ENCODE measurements at regions not wholly inside any gene's neighbourhood (a gene's known extent, or its start where the extent isn't known, plus 50 kb on each side); places are given as distances from the start of the nearest gene placed in this dataset.

GRCh38 chr6:53727748-53728147 lies 62.2 kb upstream of the KLHL31 start:
- Histone ChIP-seq H3K18ac (ENCODE audit: insufficient read length, low read depth, low read length) (no peak overlapping the region), H3K9ac (ENCODE audit: extremely low read depth, insufficient read length, low read length) (no peak overlapping the region), H4K91ac (ENCODE audit: insufficient read length, low read depth, low read length) (no peak overlapping the region), H2BK20ac (ENCODE audit: low read depth, low read length, poor library complexity, severe bottlenecking) (no peak overlapping the region), H3K27me3 (ENCODE audit: insufficient read depth, low read length) (no peaks in the 10 kb centered on the region), H3K4me2 (ENCODE audit: insufficient read depth, insufficient read length, low read length) (no peak overlapping the region), H3T11ph (ENCODE audit: low read length) (no peak overlapping the region), H3K14ac (ENCODE audit: insufficient read depth, low read length) (no peak overlapping the region), H2BK120ac (ENCODE audit: low read depth, low read length, poor library complexity, severe bottlenecking) (no peak overlapping the region), H3K23ac (ENCODE audit: insufficient read length, low read depth, low read length) (no peak overlapping the region), H2AK5ac (ENCODE audit: insufficient read length, low read length) (no peak overlapping the region), H3K4ac (ENCODE audit: low read depth, low read length) (no peak overlapping the region), H2BK15ac (ENCODE audit: low read depth, low read length) (no peak overlapping the region), H4K8ac (replicated peaks; ENCODE audit: insufficient read length, low read depth, low read length) (no peak overlapping the region), H2AFZ (ENCODE audit: low read length) (no peak overlapping the region), H3K23me2 (ENCODE audit: insufficient read length, low read depth, low read length, poor library complexity, severe bottlenecking) (no peaks in the 10 kb centered on the region), H3K79me1 (ENCODE audit: insufficient read depth, low read depth, low read length, poor library complexity, severe bottlenecking) (no peaks in the 10 kb centered on the region), H3K27ac (ENCODE audit: insufficient read length, low read depth, low read length) (no peak overlapping the region), H3K56ac (ENCODE audit: insufficient read length, low read depth, low read length) (no peak overlapping the region), H4K5ac (ENCODE audit: insufficient read length, low read depth, low read length) (no peak overlapping the region), H3K4me1 (ENCODE audit: insufficient read depth, low read length) (peaks cover 2% of the 10 kb centered on the region; the same call in 1 of the 2 replicates), H3K9me3 (ENCODE audit: control insufficient read depth, low read depth, low read length) (no peaks in the 10 kb centered on the region), H2BK12ac (ENCODE audit: insufficient read length, low read depth, low read length) (no peak overlapping the region), H4K20me1 (ENCODE audit: control insufficient read depth, insufficient read depth, insufficient read length) (no peaks in the 10 kb centered on the region), H3K79me2 (ENCODE audit: insufficient read depth, low read length) (no peaks in the 10 kb centered on the region), H2BK5ac (ENCODE audit: insufficient read length, low read length) (no peak overlapping the region)
- TF ChIP-seq CTCF (conservative IDR thresholded peaks at IDR 0.05): no peak
- Mint-ChIP-seq H3K9me3 (no peaks in the 10 kb centered on the region; a peak in 1 of 5 replicates), H3K36me3 (ENCODE audit: insufficient read depth in 1 of 3, low read depth in 3 of 3) (no peaks in the 10 kb centered on the region), H3K27ac (no peak overlapping the region), H3K27me3 (ENCODE audit: low read depth) (peaks cover 5% of the 10 kb centered on the region), H3K4me1 (peaks cover 38 to 39% of the 10 kb centered on the region in 2 experiments), H3K4me3 (no peak overlapping the region; a peak in 1 of 5 replicates)
- no CpG with 5 or more reads among the region's 5 CpGs for WGBS (ENCODE audit: extremely low coverage, insufficient read length, low lambda C conversion rate)
- no peak for DNase-seq
